Activated naive CD4-positive, alpha-beta T cell treated with anti-CD3 and anti-CD28 coated beads, Interleukin-2, amount 50 U/mL, for 24 hours (primary cell): ENCODE measurements at regions not wholly inside any gene's neighbourhood (a gene's known extent, or its start where the extent isn't known, plus 50 kb on each side); places are given as distances from the start of the nearest gene placed in this dataset.

Source experiments
- H3K27ac Mint-ChIP-seq: one replicate; pipeline ENCODE4 v1.8.0; 2021; ENCODE audit warnings: mild to moderate bottlenecking, mixed read lengths
- H3K27me3 Mint-ChIP-seq: one replicate; pipeline ENCODE4 v1.8.0; 2021; ENCODE audit warnings: mixed read lengths
- H3K36me3 Mint-ChIP-seq: one replicate; pipeline ENCODE4 v1.8.0; 2021; ENCODE audit warnings: mixed read lengths
- H3K4me1 Mint-ChIP-seq: one replicate; pipeline ENCODE4 v1.8.0; 2021; ENCODE audit warnings: mixed read lengths
- H3K4me3 Mint-ChIP-seq: one replicate; pipeline ENCODE4 v1.8.0; 2021; ENCODE audit warnings: mild to moderate bottlenecking, mixed read lengths
- H3K9me3 Mint-ChIP-seq: one replicate; pipeline ENCODE4 v1.8.0; 2021; ENCODE audit warnings: mixed read lengths

DNA sequence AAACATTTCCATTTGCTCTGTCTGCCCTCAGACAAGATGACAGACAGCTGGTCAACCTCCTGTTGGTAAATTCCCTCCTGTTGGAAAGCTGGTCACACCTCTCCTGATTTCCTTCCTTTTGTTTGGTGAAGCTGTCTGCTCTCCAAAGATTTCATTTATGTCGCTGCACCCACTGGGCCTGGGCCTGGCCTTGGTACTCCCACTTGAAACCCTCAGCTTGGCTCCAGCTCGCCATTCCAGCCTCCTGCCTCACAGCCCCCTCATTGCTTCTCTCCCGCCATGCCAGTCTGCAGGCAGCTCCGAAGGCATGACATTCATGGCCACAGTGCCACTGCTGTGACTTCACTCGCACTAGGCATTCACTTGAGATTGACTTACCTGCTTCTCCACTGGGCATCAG is 451.8 kb downstream of the VRK1 start:
- H3K27ac Mint-ChIP-seq: no peak overlapping the region
- peaks cover 18% of the 10 kb centered on the region for H3K4me1 Mint-ChIP-seq
- no peaks in the 10 kb centered on the region for H3K9me3 Mint-ChIP-seq
- no peaks in the 10 kb centered on the region for H3K27me3 Mint-ChIP-seq
- no peak overlapping the region for H3K4me3 Mint-ChIP-seq
- H3K36me3 Mint-ChIP-seq: no peaks in the 10 kb centered on the region

DNA sequence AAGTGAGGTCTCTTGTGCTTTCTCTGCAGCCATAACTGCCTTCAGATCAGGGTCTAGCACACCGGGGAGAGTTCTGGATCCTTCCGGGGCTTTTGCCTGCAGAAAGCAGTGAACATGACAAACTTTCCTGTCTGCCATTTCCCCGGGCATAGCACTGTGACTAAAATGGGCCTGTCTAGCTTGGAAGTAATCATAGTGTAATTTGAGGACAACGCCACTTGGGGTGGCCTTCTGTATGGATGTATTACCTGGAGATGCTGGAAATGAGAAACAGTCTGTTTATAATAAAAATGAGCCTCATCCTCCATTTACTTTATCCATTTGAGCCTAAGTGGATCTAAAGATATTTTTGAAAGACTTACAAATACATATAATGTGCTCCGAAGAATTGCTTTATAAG is 453.7 kb downstream of the VRK1 start:
- Mint-ChIP-seq H3K27ac (no peak overlapping the region), H3K4me3 (no peak overlapping the region), H3K4me1 (peaks cover 22% of the 10 kb centered on the region)

DNA sequence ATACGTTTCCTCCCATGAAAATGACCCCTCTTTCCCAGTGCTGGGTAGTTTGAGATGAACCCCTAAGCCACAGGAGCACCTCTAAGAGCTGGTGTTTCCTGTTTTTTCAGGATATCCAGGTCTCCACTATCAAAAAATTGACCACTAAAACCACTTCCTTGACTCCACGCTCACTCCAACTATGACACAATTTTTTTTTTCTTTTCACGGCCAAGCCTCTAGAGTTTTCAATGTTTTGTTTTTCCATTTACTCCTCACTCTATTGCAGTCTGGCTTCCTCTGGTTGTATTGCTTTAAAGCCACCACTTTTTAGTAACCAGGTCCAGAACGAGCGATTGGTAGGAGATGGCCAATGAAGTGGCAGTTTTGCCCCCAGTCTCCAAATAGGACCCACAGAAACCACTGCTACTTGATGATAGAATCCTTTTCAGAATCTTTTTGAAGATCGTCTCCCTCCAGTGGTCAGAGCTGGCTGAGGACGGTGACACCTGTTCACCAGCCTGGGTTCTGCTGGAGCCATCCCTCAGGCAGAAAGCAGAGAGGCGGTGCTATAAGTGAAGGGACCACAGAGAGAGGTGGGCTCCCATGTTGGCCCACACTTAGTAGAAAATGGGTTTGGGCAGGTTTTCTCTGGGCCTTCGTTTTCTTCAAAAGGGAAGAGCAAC is 454.4 kb downstream of the VRK1 start:
- Mint-ChIP-seq H3K36me3 (no peaks in the 10 kb centered on the region), H3K9me3 (no peaks in the 10 kb centered on the region), H3K4me1 (peaks cover 22% of the 10 kb centered on the region), H3K27ac (peak overlapping the region; percentile 39), H3K4me3 (no peak overlapping the region), H3K27me3 (no peaks in the 10 kb centered on the region)

More for the DNA sequence above, 453.7 kb downstream of the VRK1 start:
- H3K27me3 Mint-ChIP-seq: no peaks in the 10 kb centered on the region
- H3K9me3 Mint-ChIP-seq: no peaks in the 10 kb centered on the region
- no peaks in the 10 kb centered on the region for H3K36me3 Mint-ChIP-seq

DNA sequence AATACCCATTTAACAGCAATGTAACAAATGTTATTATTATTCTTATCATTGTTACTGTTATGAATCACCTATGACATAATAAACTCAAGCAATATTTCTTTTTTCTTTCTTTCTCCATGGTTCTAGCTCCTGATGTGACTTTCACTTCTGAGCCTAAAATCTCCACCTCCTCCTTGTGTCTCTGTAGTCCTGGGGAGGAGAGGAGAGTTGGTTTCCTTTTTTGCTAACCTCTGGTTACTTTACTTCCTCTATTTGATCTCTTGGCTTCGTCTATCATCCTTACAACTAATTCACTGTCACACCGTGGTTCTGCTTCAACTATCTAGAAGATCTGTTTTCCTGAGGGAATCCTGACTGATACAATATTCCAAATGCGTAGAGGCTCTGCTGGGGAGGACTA is 456.6 kb downstream of the VRK1 start:
- H3K4me1 Mint-ChIP-seq: peaks cover 22% of the 10 kb centered on the region
- no peaks in the 10 kb centered on the region for H3K9me3 Mint-ChIP-seq
- H3K27ac Mint-ChIP-seq: peak overlapping the region; percentile 6
- H3K27me3 Mint-ChIP-seq: no peaks in the 10 kb centered on the region
- no peaks in the 10 kb centered on the region for H3K36me3 Mint-ChIP-seq
- no peak overlapping the region for H3K4me3 Mint-ChIP-seq

DNA sequence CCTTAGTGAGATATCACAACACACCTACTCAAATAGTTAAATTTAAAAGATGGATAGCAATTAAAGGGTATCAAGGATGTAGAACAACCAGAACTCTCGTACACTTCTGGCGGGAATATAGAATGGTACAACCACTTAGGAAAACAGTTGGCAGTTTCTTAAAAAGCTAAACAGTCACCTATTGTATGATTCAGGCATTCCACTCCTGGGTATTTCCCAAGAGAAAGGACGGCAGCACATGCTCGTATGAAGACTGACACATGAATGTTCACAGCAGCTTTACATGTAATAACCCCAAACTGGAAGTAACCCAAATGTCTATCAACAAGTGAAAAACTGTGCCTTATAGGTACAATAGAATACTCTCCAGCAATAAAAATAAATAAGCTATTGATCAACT is 465.2 kb downstream of the VRK1 start:
- Mint-ChIP-seq H3K4me3 (no peak overlapping the region), H3K4me1 (no peaks in the 10 kb centered on the region), H3K36me3 (no peaks in the 10 kb centered on the region), H3K27me3 (no peaks in the 10 kb centered on the region), H3K9me3 (no peaks in the 10 kb centered on the region), H3K27ac (no peak overlapping the region)

DNA sequence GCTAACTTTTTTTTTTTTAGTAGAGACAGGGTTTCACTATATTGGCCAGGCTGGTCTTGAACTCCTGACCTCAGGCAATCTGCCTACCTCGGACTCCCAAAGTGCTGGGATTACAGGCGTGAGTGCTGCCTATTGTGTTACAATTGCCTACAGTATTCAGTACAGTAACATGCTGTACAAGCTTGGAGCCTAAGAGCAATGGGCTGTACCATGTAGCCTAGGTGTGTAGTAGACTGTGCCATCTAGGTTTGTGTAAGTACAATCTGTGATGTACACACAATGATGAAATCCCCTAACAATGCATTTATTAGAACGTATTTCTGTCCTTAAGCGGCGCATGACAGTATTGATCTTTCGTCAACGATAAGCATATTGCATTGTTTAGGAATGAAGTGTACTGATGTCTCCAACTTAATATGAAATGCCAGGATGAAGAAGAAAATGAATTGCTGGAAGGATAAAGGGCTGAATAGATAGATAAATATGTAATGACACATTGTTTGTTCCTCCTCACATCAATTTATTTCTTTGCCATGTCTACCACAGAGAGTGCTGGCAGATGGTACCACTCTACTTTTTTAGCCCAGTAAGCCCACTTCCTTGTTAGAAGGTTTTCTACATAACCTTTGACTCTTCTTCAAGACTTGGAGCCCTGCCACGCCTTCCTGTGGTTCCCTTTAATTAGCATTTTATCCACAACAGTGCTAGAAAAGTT is 467.5 kb downstream of the VRK1 start:
- peaks cover 4% of the 10 kb centered on the region for H3K4me1 Mint-ChIP-seq

DNA sequence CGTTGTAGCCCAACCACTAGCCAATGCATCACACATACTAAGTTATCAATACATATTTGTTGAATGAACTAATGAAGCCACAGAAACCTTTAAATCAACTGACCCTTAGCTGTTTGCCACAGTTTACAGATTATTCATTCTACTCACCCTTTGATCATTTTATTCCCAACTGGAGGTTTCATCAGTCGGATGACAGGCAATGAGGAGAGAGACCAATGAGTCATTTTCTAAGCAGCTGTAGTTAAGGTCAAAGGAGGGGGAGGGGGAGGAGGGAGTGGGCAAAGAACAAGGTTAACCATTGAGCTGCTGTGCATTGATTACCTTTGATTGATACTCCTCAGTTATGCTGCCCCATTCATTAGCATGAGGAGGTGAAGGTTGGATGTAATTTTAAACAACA is 469.5 kb downstream of the VRK1 start:
- no peaks in the 10 kb centered on the region for H3K27me3 Mint-ChIP-seq

More for the DNA sequence above, 467.5 kb downstream of the VRK1 start:
- Mint-ChIP-seq H3K27ac (no peak overlapping the region), H3K4me3 (no peak overlapping the region), H3K36me3 (no peaks in the 10 kb centered on the region), H3K27me3 (no peaks in the 10 kb centered on the region), H3K9me3 (no peaks in the 10 kb centered on the region)

DNA sequence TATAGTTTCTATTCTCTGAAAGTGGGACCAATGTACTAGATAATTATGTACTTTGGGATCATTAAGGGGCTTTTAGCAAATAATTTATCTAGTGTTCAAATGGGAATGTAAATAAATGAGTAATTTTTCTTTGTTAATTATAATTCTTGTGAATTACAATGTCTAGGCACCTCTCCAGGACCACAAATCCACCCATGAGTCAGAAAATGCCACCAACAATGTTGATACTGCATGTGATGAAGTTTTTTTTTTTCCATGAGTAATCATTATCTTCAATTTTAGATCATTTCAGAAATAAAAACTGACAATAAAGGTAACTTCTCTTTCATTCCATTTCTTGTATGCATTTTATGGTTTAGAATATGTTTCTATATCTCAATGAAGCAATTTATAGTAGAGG is 470.3 kb downstream of the VRK1 start:
- Mint-ChIP-seq H3K4me1 (peaks cover 4% of the 10 kb centered on the region), H3K9me3 (no peaks in the 10 kb centered on the region), H3K36me3 (no peaks in the 10 kb centered on the region), H3K27me3 (no peaks in the 10 kb centered on the region), H3K27ac (no peak overlapping the region), H3K4me3 (no peak overlapping the region)

More for the DNA sequence above, 469.5 kb downstream of the VRK1 start:
- peaks cover 4% of the 10 kb centered on the region for H3K4me1 Mint-ChIP-seq
- H3K9me3 Mint-ChIP-seq: no peaks in the 10 kb centered on the region
- no peak overlapping the region for H3K4me3 Mint-ChIP-seq
- H3K36me3 Mint-ChIP-seq: no peaks in the 10 kb centered on the region
- H3K27ac Mint-ChIP-seq: no peak overlapping the region

DNA sequence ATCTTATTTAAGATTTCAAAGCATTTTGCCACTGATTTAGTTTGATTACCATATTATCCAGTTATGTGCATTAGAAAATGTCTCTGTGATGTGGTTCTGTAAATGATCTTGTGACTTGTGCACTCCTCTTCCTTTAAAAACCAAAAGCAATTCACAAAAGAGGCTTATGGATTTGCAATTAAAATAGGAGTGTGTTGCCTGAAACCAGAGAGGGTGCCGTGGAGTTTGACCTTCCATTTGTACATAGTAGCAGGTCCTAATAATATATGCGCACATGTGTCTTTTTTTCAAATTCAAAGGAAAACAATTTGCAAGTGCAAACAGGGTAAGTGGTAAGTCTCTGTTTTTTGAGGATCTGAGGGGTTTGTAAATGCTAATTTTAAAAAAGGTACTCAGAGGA is 470.9 kb downstream of the VRK1 start:
- H3K27ac Mint-ChIP-seq: no peak overlapping the region
- peaks cover 4% of the 10 kb centered on the region for H3K4me1 Mint-ChIP-seq
- H3K9me3 Mint-ChIP-seq: no peaks in the 10 kb centered on the region
- H3K27me3 Mint-ChIP-seq: no peaks in the 10 kb centered on the region
- no peak overlapping the region for H3K4me3 Mint-ChIP-seq
- no peaks in the 10 kb centered on the region for H3K36me3 Mint-ChIP-seq

DNA sequence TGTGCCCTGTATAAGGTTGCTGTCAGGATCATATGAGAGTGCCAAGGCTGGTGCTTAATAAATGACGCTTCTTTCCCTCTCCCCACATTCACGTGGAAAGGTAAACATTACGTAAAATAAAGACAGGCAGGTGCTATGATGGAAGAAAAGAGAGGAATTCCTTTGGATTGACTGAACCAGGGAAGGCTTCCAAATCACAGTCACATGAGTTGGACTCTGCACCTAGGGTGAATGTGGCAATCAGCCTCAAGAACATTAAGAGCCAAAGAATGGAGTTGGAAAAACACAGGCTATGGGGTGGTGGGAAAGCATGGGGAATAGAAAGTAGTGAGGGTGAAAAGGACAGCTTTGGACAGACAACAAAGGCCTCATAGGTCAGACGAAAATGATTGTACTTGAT is 473.1 kb downstream of the VRK1 start:
- H3K9me3 Mint-ChIP-seq: no peaks in the 10 kb centered on the region
- H3K36me3 Mint-ChIP-seq: no peaks in the 10 kb centered on the region
- H3K4me1 Mint-ChIP-seq: peaks cover 4% of the 10 kb centered on the region
- H3K27me3 Mint-ChIP-seq: no peaks in the 10 kb centered on the region
- no peak overlapping the region for H3K27ac Mint-ChIP-seq
- H3K4me3 Mint-ChIP-seq: no peak overlapping the region

DNA sequence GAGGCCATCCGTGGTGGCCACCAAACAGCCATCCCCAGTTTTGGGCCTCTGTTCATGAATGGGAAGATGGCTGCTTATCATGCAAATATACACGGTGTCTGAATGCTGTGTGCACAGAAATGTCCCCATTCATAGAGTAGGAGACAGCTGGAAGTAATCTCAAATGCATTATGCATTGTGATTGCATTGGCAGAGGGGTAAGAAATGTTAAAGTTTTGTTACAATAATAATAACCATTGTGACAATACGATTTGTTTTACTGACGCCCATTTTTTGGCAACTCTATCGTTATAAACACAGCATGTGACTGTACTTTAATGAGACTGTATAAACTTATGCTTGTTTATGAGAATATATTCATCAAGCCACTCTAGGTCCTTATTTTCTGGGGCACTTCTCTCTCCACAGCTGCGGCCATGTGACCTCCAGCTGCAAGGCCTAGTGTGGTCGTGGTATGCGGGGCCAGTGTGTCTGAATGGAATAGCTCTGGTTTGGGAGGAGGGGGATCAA is 474.3 kb downstream of the VRK1 start:
- Mint-ChIP-seq H3K9me3 (no peaks in the 10 kb centered on the region), H3K4me1 (peaks cover 16% of the 10 kb centered on the region), H3K27ac (no peak overlapping the region), H3K27me3 (no peaks in the 10 kb centered on the region), H3K36me3 (no peaks in the 10 kb centered on the region), H3K4me3 (no peak overlapping the region)

DNA sequence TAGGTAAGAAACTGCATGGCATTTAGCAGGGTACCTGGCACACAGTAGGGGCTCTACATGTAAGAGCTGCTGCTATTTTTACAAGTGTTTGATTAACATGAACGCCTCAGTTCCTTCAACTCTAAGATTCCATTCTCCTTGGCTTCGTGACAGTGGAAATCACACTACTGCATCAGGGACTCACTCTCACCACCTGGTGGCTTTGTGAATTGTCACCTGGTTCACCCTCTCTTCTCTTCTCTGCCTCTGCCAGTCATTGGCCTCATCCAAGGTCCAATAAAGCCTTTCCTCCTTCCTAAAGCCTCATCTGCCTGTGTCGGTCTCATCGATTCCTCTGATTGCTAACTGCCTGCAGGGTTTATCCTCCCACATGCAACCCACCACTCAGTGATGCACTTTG is 476.4 kb downstream of the VRK1 start:
- Mint-ChIP-seq H3K27ac (no peak overlapping the region), H3K4me3 (no peak overlapping the region), H3K9me3 (no peaks in the 10 kb centered on the region), H3K27me3 (no peaks in the 10 kb centered on the region), H3K4me1 (peaks cover 17% of the 10 kb centered on the region), H3K36me3 (no peaks in the 10 kb centered on the region)

DNA sequence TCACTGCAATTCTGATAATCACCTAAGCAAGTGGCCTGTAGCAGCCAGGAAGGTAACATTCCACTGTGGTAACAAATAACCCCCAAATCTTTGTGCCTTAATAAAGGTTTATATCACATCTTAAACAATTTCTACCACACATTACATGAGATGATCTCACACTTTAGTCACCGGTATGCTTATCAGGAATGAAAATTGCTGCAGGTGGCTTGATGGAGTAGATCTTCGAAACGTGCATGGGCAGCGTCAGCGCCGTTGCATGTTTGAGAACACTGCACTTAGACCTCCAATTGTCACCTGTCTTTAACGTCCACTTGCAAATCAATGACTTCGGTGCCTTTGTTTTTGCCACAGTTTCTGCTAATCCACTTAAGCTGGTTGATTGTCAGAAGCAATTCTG is 477.4 kb downstream of the VRK1 start:
- Mint-ChIP-seq H3K27ac (no peak overlapping the region), H3K4me3 (no peak overlapping the region), H3K27me3 (no peaks in the 10 kb centered on the region), H3K4me1 (peaks cover 17% of the 10 kb centered on the region), H3K36me3 (no peaks in the 10 kb centered on the region), H3K9me3 (no peaks in the 10 kb centered on the region)

DNA sequence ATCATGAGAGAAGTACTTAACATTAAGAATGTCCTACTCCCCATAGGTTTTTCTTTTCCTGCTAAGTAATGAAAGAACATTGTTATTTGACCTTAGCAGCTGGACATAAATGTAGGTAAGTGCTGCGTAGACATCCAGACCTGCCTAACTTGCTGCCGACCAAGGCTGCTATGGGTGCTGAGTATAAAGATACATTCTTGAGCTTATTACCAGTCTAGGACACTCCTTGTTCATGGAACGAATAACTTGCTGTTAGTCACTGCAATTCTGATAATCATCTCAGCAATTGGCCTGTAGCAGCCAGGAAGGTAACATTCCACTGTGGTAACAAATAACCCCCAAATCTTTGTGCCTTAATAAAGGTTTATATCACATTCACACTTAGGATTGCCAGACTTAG is 478.1 kb downstream of the VRK1 start:
- H3K4me1 Mint-ChIP-seq: peaks cover 17% of the 10 kb centered on the region
- H3K27me3 Mint-ChIP-seq: no peaks in the 10 kb centered on the region
- no peak overlapping the region for H3K27ac Mint-ChIP-seq
- H3K4me3 Mint-ChIP-seq: no peak overlapping the region
- H3K36me3 Mint-ChIP-seq: no peaks in the 10 kb centered on the region
- H3K9me3 Mint-ChIP-seq: no peaks in the 10 kb centered on the region

DNA sequence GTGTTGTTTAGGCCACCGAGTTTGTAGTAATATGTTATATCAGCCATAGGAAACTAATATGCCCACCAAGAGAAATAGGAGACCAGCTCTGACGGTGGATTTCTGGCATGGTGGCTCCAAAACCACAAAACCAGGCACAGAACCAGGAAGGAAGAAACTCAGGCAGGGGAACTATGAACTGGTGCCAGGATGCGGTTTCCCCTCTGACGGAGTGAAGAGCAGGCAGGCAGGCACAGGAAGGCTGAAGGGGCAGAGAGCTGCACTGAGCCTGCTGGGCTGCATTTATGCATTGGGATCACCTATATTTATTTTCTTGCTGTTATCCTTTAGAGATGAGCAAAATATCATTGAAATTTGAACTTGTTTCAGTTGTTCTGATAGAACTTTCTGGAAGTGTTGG is 479.4 kb downstream of the VRK1 start:
- H3K9me3 Mint-ChIP-seq: no peaks in the 10 kb centered on the region
- H3K27ac Mint-ChIP-seq: no peak overlapping the region

DNA sequence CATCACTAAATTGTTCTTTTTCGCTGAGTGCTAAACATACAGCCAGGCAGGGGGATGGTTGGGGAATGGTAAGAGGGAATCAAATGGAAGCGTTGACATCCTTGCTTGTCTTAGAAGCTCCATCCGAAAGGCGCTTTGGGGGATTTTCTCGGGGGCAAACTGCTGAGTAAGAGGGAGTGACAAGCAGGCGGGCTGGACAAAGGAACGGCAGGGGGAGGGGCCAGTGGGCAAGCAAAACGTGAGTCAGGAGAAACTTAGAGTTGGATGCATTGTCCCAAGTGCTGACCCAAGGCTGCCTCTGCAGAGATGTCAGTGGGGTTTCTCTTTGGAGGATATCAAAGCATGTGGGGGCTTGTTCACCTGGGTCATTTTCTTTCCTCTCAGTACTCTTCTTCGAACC is 480.5 kb downstream of the VRK1 start:
- Mint-ChIP-seq H3K4me1 (peaks cover 17% of the 10 kb centered on the region), H3K4me3 (no peak overlapping the region), H3K36me3 (no peaks in the 10 kb centered on the region), H3K27me3 (no peaks in the 10 kb centered on the region), H3K27ac (no peak overlapping the region), H3K9me3 (no peaks in the 10 kb centered on the region)

More for the DNA sequence above, 479.4 kb downstream of the VRK1 start:
- Mint-ChIP-seq H3K4me1 (peaks cover 17% of the 10 kb centered on the region), H3K4me3 (no peak overlapping the region), H3K27me3 (no peaks in the 10 kb centered on the region), H3K36me3 (no peaks in the 10 kb centered on the region)
